ENCODE measurements at regions not wholly inside any gene's neighbourhood (a gene's known extent, or its start where the extent isn't known, plus 50 kb on each side); places are given as distances from the start of the nearest gene placed in this dataset.
"Not testable (repeated sequence)": the region's sequence is repeated elsewhere in the genome, so short reads cannot be mapped to it uniquely, and the experiment has no call there.

DNA sequence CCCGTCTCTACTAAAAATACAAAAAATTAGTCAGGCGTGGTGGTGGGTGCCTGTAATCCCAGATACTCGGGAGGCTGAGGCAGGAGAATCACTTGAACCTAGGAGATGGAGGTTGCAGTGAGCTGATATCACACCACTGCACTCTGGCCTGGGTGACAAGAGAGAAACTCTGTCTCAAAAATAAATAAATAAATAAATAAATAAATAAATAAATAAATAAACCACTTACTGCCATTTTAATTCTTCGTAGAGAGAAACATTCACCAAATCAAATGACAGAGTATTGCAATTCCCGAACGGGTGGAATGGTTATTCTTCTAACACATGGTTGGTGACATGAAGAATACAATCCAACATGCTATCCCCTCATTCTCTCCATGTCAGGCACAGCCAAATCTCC lies 754.3 kb upstream of the AUTS2 start:
- TF ChIP-seq PBX3 (CRISPR knock-in tag; IDR thresholded peaks at IDR 0.05); ZNF670 (tag by site-specific recombination; IDR thresholded peaks at IDR 0.05; ENCODE audit: low read depth); MZF1 (tag by site-specific recombination; IDR thresholded peaks at IDR 0.05; ENCODE audit: borderline replicate concordance); TCF7L2 (IDR thresholded peaks at IDR 0.05; ENCODE audit: borderline replicate concordance, low read depth, low read length); ZSCAN30 (tag by site-specific recombination; IDR thresholded peaks at IDR 0.05); ZNF501 (tag by site-specific recombination; IDR thresholded peaks at IDR 0.05); RBAK (tag by site-specific recombination; IDR thresholded peaks at IDR 0.05); ZNF37A (tag by site-specific recombination; IDR thresholded peaks at IDR 0.05); ZNF792 (tag by site-specific recombination; IDR thresholded peaks at IDR 0.05); PRDM1 (tag by site-specific recombination; IDR thresholded peaks at IDR 0.05); ZNF785 (tag by site-specific recombination; IDR thresholded peaks at IDR 0.05); ZNF530 (tag by site-specific recombination; IDR thresholded peaks at IDR 0.05; ENCODE audit: low read depth): not testable (repeated sequence)
- TF ChIP-seq, protein P1, sequence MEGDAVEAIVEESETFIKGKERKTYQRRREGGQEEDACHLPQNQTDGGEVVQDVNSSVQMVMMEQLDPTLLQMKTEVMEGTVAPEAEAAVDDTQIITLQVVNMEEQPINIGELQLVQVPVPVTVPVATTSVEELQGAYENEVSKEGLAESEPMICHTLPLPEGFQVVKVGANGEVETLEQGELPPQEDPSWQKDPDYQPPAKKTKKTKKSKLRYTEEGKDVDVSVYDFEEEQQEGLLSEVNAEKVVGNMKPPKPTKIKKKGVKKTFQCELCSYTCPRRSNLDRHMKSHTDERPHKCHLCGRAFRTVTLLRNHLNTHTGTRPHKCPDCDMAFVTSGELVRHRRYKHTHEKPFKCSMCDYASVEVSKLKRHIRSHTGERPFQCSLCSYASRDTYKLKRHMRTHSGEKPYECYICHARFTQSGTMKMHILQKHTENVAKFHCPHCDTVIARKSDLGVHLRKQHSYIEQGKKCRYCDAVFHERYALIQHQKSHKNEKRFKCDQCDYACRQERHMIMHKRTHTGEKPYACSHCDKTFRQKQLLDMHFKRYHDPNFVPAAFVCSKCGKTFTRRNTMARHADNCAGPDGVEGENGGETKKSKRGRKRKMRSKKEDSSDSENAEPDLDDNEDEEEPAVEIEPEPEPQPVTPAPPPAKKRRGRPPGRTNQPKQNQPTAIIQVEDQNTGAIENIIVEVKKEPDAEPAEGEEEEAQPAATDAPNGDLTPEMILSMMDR (tag by site-specific recombination; IDR thresholded peaks at IDR 0.05) = not testable (repeated sequence)
- TF ChIP-seq, protein P2, sequence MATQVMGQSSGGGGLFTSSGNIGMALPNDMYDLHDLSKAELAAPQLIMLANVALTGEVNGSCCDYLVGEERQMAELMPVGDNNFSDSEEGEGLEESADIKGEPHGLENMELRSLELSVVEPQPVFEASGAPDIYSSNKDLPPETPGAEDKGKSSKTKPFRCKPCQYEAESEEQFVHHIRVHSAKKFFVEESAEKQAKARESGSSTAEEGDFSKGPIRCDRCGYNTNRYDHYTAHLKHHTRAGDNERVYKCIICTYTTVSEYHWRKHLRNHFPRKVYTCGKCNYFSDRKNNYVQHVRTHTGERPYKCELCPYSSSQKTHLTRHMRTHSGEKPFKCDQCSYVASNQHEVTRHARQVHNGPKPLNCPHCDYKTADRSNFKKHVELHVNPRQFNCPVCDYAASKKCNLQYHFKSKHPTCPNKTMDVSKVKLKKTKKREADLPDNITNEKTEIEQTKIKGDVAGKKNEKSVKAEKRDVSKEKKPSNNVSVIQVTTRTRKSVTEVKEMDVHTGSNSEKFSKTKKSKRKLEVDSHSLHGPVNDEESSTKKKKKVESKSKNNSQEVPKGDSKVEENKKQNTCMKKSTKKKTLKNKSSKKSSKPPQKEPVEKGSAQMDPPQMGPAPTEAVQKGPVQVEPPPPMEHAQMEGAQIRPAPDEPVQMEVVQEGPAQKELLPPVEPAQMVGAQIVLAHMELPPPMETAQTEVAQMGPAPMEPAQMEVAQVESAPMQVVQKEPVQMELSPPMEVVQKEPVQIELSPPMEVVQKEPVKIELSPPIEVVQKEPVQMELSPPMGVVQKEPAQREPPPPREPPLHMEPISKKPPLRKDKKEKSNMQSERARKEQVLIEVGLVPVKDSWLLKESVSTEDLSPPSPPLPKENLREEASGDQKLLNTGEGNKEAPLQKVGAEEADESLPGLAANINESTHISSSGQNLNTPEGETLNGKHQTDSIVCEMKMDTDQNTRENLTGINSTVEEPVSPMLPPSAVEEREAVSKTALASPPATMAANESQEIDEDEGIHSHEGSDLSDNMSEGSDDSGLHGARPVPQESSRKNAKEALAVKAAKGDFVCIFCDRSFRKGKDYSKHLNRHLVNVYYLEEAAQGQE (tag by site-specific recombination; IDR thresholded peaks at IDR 0.05) = not testable (repeated sequence)

Data from HEK293 (cell line).